ENCODE measurements at regions not wholly inside any gene's neighbourhood (a gene's known extent, or its start where the extent isn't known, plus 50 kb on each side); places are given as distances from the start of the nearest gene placed in this dataset.

GRCh38 chr2:43047187-43047780 is 179.1 kb downstream of the ZFP36L2 start:
- TF ChIP-seq CTCF (conservative IDR thresholded peaks at IDR 0.05; ENCODE audit: low read depth, low read length) (no peak), EZH2 (IDR thresholded peaks at IDR 0.05; ENCODE audit: borderline replicate concordance, low read depth, low read length, poor library complexity, severe bottlenecking) (no peak)
